GM19043 (cell line): ENCODE measurements at regions not wholly inside any gene's neighbourhood (a gene's known extent, or its start where the extent isn't known, plus 50 kb on each side); places are given as distances from the start of the nearest gene placed in this dataset.
"Not testable (repeated sequence)": the region's sequence is repeated elsewhere in the genome, so short reads cannot be mapped to it uniquely, and the experiment has no call there.

Source experiments
- ATAC-seq: cut with Tn5 transposase; IDR thresholded peaks from one replicate; pipeline ENCODE4 v1.9.1; 2021; ENCODE audit warnings: low read depth; ENCODE audit not compliant: unreplicated experiment

- not testable (repeated sequence) for ATAC-seq
Observed at GRCh38 chr12:17564630-17565029, 525.4 kb downstream of the RERGL start.

GRCh38 chr12:17550011-17550410, 540.0 kb downstream of the RERGL start:
- ATAC-seq = no peak

GRCh38 chr12:17540921-17541320, 549.1 kb downstream of the RERGL start:
- ATAC-seq = no peak

- no peak for ATAC-seq
Observed at GRCh38 chr12:17528394-17528793, 561.6 kb downstream of the RERGL start.

- no peak for ATAC-seq
Observed at GRCh38 chr12:17527021-17527420, 563.0 kb downstream of the RERGL start.

- no peak for ATAC-seq
Observed at GRCh38 chr12:17511369-17511768, 578.6 kb downstream of the RERGL start.

- no peak for ATAC-seq
Observed at GRCh38 chr12:17507336-17507735, 582.7 kb downstream of the RERGL start.

GRCh38 chr12:17503742-17504141, 586.3 kb downstream of the RERGL start:
- no peak for ATAC-seq

GRCh38 chr12:17489452-17489851, 600.5 kb downstream of the RERGL start:
- ATAC-seq = no peak

GRCh38 chr12:17478908-17479673, 610.9 kb downstream of the RERGL start:
- ATAC-seq = no peak

- ATAC-seq = no peak
Observed at GRCh38 chr12:17470460-17470859, 619.5 kb downstream of the RERGL start.

- no peak for ATAC-seq
Observed at GRCh38 chr12:17459214-17459613, 630.8 kb downstream of the RERGL start.

- ATAC-seq = no peak
Observed at GRCh38 chr12:17456486-17456885, 633.5 kb downstream of the RERGL start.

GRCh38 chr12:17438141-17438540, 651.9 kb downstream of the RERGL start:
- ATAC-seq = no peak

- ATAC-seq = no peak
Observed at GRCh38 chr12:17416748-17417147, 673.2 kb downstream of the RERGL start.

- no peak for ATAC-seq
Observed at GRCh38 chr12:17414596-17414995, 675.4 kb downstream of the RERGL start.

- ATAC-seq = no peak
Observed at GRCh38 chr12:17411662-17412061, 678.3 kb downstream of the RERGL start.

- ATAC-seq = no peak
Observed at GRCh38 chr12:17388679-17389078, 701.3 kb downstream of the RERGL start.

GRCh38 chr12:17383321-17383720, 706.7 kb downstream of the RERGL start:
- no peak for ATAC-seq

- no peak for ATAC-seq
Observed at GRCh38 chr12:17381211-17381610, 708.8 kb downstream of the RERGL start.

GRCh38 chr12:17372508-17372907, 717.5 kb downstream of the RERGL start:
- no peak for ATAC-seq

GRCh38 chr12:17371491-17372215, 718.3 kb downstream of the RERGL start:
- ATAC-seq = no peak
